ENCODE measurements at regions not wholly inside any gene's neighbourhood (a gene's known extent, or its start where the extent isn't known, plus 50 kb on each side); places are given as distances from the start of the nearest gene placed in this dataset.
"Not testable (repeated sequence)": the region's sequence is repeated elsewhere in the genome, so short reads cannot be mapped to it uniquely, and the experiment has no call there.

DNA sequence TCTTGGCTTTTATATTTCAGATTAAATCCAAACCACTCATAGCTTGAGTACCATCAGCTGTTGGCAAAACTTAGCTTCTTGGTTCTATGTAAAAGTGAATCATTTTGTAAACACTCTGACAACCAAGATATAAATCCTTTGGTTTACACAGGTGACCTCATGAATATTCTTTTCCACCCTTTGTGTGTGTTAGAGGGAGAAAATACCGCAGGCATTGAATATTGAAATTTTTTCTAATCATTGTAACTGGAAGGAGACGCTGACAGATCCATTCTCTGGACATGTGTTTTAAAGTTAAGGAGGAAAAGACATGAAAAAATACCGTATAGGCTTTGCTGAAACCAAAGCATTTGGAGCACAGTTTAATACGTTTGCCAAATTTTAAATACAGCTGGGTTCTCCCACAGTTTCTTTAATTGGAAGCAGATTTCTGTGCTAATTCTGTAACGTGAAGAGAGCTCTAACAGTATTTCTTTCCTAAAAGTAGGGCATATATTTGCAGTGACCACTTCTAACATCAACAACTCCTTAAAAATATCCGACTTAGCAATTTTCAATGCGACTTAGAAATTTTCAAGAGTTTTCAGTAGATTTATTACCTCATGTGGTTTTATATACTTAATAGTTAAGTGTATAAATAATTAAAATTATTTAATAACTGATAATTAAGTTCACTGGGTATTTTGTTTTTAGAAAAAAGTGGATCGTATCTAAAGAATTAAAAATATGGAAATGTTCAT, 388.2 kb downstream of the USP25 start:
- DNase-seq, result no peak

DNA sequence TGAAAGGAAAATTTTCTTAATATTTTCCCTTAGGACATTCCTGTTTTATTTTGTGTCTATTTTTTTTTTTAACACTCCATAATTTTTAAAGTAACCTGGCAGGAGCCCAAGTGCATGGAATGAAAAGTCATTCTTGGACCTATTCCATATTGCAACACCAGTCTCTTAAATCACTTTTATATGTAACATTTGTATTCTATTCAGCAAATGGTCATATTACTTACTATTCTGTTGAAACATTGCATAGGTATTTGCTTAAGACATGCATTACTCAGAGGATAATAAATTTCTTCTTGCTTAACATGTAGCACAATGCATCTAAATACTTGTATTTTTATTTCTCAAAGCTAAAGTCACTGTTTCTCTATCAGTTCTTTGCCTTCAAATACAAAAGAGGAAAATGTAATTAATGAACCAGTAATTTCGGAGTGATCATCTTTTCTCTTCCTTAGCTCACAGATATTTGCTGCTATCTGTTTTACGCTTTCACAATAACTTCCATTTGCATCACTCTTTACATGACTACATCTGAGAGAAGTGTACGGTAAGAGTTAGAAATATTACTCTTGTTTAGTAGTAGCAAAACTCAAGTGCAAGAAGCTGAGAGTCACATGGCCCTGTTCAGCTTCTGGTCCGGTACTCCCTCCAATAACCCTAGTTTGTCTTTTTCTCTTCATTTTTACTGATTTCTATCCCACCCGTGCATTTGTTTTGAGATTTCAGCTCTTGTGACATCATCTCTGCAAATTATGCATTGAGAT, 394.8 kb downstream of the USP25 start:
- no peak for DNase-seq

DNA sequence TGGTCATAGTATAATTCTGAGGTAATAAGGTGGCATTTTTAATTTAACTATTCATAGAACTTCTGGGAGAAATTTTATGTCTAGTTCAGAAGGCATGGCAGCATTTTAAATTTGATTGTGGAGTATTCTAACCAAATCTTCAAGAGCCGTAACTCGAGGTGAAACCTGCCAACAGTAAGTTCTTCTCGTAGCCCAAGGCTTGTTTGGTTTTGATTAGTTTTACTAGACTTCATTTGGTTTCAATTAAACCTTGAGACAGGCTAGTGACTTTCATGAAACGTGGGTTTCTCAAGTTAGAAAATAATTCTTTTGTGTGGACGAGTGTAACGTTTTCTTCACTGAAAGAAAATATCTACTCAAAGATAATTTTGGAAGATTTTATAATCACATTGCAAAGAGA, 395.5 kb downstream of the USP25 start:
- DNase-seq, result no peak

DNA sequence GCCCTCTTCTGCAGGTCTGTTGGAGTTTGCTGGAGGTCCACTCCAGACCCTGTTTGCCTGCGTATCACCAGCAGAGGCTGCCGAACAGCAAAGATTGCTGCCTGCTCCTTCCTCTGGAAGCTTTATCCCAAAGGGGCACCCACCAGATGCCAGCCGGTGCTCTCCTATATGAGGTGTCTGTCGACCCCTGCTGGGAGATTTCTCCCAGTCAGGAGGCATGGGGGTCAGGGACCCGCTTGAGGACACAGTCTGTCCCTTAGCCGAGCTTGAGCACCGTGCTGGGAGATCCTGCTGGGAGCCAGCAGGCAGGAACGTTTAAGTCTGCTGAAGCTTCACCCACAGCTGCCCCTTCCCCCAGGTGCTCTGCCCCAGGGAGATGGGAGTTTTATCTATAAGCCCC, 402.7 kb downstream of the USP25 start:
- DNase-seq, result not testable (repeated sequence)

DNA sequence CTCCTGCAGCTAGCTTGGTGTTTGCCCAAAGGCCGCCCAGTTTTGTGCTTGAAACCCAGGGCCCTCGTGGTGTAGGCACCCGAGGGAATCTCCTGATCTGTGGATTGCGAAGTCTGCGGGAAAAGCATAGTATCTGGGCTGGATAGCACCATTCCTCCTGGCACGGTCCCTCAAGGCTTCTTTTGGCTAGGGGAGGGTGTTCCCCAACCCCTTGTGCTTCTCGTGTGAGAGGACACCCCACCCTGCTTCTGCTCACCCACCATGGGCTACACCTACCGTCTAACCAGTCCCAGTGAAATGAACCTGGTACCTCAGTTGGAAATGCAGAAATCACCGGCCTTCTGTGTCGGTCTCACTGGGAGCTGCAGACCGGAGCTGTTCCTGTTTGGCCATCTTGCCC, 403.5 kb downstream of the USP25 start:
- no peak for DNase-seq

DNA sequence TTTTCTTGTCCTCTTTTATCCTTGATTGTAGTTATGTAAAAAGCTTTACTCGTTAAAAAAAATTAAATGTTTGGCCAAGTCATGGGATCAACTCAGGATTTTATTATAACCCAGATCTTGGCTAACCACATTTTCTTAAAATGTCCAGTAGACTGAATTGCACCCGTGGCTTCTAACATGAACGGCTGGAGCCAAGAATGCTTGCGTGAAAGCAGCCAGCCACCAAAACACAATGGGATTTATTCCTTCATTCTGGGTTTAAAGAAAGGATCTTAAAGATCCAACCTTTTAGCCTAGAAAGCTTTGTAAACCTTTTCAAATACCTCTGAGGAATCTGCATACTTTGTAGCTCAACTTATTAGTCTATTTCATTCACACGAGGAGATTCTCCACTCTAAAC, 404.4 kb downstream of the USP25 start:
- DNase-seq, result no peak

DNA sequence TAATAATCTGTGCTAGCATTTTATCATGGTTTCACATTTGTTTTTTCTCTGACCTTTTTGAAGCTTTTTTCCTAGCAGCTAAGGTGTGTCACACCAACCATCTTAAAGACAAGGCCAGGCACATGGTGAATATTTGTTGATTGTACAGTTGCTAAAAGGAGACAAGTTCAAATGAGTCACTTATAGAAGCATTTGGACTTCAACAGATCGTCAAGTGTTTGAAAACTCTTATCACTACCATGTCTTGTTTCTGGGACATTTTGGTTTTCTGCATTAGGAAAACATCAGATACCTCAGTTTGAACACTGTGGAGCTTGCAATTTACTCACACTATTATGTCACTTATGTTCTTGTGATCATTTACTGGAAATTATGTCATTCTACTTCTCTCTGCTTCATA, 407.3 kb downstream of the USP25 start:
- no peak for DNase-seq

DNA sequence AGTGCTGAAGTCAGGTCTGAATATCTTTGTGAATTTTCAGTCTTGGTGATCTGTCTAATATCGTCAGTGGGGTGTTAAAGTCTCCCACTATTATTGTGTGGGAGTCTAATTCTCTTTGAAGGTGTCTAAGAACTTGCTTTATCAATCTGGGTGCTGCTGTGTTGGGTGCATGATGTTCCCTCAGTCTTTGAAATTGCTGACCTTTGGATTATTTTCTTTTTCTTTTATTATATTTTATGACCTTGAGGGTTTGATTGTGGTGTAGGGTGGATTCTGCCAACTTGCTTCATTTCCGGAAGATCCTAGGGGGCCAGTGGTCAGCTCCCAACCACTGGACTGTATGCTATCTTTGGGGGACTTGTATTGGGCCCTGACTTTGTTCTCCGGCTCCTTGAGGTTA, 415.3 kb downstream of the USP25 start:
- DNase-seq, result no peak

DNA sequence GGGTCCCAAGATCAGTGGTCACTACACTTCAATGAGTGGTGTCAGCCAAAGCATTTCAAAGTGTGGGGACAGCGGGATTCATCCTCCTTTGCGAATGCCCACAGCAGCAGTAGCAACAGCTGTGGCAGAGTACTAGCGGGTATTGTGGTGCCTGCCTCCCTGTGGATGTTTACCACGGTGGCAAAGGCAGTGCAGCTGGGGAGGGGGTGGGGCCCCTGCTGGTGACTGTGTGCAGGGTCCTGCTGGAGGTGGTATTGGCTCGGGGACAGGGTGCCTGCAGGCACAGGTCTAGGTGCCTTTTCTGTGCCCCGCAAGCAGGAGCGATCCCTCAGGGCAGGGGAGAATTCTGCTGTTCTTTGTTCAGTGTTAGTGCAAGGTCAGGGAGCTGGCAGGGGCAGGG, 415.7 kb downstream of the USP25 start:
- no peak for DNase-seq

DNA sequence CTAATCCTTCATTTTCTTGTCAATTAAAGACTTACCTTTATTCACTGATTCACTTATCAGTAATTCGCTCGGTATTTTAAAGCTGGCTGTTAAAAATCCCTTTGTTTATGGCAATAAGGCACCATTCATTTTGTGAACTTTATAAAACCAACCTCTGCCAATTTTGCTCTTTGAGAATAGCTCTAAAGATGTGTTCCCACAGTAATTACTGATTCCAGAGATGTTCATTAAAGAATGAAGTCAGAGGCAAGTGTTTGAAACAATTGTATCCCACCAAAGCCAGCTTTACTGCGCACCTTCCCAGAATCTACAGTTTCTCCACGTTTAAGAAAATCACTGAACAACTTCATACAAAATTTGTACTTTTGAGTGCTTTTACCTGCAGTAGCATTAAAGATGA, 424.5 kb downstream of the USP25 start:
- DNase-seq, result no peak

DNA sequence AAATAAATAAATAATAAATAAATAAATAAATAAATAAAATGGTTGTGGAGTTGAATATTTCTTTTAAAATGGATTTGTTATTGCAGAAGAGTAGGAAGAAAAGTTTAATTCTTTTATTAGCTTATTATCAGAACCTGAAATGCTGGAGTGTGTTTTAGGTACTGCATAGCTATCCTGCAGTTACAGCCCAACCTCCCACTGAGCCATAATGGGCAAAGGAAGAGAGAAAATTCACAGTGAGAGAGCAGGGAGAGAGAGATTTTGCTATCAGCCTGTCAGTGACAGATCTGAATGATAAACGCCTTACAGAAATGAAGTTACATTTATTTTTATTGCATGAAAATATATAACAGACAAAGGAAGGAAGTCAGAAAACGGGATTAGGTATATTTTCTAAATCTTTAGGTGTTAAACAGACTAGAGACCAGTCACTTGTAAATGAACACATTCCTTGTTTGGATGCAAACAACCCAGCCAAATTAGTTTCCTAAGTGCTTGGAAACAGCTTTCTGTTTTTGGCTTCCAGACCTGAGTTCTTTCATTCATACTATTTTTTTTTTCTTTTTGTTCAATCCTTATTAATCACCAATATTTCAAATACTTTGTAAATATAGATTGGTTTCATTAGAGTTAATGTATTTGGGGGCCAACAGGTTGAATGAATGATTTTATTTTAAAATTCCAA, 425.3 kb downstream of the USP25 start:
- DNase-seq, result no peak

DNA sequence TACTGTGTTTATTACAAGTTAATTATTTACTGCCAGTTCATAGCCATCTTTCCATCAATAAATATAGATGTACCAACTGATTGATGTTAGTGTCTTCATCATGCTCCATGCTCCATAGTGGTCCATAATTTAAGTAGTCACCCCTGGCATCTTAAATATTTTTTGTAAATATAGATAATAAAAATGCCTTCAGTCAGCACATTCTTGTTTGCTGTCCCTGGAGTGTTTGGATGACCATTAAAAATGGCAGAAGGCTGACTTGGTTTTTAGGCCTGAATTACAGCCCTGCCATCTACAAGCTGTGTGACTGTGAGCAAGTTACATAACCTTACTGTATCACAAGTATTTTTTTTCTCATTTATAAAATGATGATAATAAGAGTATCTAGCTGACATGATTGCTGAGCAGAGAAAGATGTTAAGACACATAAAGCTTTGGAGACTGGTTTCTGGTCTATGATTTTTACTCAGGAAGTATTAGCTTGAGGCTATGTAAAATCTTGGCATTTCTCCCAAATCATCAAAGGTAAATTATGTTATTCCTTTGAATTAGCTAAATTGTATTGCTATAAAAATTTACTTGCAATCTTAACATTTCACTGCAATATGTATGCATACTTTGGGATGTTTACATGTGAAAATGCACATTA, 427.2 kb downstream of the USP25 start:
- DNase-seq, result no peak

DNA sequence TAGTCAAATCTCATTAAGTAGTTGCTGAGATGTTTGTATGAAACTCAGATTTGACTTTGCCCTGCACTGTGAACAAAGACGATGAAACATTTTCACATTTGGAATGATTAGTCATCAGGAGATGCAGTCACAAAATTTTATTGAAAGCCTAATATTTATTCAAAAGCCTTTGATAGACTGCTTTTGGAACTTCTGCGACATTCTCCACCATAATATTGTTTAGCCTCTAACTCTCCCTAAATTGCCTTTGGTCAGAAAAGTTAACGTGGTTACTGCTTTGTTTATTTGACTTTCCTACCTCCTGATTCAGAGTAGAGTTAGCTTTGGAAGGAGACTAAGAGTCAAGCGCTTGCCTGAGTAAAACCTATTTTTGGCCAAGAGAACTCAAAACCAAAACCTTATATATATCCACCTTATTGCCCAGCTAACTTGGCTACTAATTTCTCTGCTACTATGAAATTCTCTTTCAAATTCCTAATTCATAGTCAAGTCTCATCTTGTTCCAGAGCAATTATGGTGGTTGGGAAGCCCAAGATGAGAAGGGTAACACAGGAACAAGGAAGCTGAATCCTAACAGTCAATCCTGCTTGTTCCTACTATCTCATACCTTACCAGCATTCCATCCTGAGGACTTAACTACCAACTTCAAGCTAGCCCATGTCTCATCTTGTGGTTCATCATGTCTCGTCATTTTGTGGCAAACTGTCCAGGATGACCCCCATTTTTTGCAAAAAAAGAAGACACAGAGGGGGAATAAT, 429.6 kb downstream of the USP25 start:
- no peak for DNase-seq

DNA sequence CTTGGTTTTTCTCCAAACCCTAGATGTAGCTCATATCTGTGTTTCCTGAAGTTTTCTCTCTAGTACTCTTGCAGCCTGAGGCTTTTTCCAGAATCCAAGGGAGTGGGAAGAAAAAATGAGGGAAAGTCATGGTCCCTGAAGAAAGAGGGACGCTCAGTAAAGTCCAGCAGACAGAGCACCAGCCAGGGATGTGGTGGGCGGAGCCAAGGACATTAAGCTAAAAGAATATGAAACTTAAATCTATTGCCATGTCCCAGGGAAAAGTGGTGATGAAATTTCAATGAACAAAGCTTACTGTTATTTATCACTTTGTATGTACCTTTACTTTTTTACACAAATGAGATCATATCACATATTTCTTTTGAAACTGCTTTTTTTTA, 430.2 kb downstream of the USP25 start:
- DNase-seq, result no peak

DNA sequence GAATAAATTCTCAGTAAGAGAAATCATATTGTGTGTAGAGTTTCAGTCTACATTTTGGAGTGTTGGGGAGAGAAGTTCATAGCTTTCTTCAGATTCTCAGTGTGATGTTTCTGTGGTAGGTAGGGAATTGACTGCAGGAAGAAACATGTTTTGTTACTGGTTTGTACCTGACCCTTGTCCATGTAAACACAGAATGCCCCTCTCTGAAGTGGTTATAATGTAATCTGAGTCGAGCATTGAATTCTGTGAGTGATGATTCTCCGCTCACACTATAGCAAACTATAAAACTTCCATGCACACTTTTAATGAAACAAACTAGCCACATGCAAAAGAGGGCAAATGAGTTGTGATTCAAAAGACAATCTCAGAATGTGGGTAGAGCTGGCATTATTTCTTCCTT, 433.2 kb downstream of the USP25 start:
- DNase-seq, result no peak

DNA sequence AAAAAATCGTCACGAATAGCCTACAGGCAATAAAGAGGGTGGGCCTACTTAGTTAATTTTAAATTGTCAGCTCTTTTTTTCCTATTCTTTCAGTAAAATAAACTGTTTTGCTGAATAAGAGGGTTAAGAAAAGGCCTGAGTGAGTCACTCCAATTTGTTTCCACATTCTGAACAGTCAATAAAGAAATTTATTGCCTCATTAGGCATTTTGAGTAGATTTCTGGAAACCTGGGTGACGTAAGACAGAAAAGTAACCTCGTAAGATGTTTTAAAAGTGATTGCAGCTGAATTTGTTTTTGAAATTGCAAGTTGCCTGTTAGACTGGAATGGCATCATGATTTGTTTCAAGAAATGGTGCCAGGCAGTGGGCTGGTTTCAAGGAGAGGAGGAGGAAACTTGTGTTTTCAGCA, 439.3 kb downstream of the USP25 start:
- no peak for DNase-seq

DNA sequence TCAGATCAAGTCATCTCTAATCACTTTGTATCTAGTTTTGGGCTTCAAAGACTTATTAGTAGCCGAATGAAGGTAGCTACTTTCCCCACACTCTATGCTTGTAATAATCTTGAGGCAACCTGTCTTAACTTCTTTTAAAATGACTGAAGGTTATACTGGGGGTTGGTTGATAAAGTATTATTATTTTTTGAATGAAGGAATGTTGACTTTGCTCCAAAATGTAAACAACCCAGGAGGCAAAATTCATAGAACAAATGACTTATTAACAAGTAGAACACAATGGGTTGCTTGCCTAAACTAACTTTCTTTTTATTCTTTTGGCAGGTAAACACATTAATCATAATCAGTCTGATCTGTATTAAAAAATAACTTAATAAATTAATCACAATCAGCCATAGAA, 440.0 kb downstream of the USP25 start:
- no peak for DNase-seq

DNA sequence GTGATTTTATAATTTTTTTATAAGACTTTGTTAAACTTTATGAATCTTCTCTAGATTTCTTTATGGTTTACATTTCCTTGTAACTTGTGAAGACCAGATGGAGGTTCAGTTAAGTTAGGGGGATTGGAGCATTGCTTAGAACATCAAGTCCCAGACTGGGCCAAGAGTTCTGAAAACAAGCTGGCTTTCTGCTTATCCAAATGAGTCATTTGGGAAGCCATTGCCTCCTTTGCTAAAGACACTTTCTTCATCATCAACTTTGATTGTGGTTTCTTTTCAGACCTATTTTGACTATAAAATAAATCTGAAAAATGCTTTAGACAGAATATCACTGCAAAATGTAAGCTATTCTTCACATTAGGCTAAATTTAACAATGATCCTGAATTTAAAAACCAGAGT, 446.8 kb downstream of the USP25 start:
- no peak for DNase-seq

DNA sequence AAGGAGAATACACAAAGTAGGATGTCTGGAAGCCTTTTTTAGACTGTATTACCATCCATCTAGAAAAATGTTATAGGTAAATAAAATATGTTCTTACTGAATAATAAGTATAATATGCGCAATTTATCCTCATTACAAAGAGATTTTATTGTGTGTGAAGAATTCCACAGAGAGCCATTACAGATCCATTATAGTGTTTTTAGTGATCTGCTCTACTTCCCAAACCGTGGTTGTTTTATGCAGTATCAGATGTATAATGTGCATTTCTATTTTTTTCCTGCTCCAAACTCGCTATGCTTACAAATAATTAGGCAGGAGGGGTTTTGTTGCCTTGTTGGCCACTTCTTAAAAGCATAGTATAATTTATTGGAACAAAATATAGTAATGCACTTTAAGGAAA, 447.8 kb downstream of the USP25 start:
- no peak for DNase-seq

DNA sequence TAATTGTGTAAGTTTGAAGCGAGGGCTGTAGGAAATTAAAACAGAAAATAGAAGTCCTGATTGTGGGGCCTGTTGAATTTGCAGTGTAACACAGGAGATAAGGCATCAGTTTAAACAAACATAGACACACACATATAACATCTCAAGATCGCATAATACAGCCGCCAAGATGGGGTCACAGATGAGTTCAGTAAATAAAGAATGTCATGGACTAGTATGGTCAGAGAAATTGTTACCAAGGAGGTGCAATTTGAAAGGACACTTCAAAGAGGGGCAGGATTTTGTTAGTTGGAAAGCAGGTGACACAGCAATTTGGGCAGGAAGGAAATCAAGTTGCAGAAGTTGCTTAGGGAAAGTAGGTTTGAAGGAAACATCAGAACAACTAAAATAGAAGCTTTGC, 450.0 kb downstream of the USP25 start:
- no peak for DNase-seq

DNA sequence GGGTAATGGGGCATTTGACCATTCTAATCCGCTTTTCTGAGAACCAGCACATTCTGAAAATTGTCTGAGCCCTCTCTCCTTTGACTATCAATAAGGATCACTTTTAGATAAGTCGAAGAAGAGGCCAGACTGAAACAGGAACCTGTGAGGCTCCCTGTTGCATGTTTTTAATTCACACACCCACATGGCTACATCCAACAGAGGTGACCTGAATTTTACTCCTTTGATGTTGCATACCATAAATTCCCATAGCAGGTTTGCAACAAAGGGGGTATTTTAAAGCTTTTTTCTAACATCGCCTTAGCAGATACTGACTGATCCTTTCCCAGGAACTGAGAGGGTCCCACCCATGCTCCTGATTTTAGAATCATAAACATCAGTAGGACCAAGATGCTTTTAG, 450.8 kb downstream of the USP25 start:
- no peak for DNase-seq

DNA sequence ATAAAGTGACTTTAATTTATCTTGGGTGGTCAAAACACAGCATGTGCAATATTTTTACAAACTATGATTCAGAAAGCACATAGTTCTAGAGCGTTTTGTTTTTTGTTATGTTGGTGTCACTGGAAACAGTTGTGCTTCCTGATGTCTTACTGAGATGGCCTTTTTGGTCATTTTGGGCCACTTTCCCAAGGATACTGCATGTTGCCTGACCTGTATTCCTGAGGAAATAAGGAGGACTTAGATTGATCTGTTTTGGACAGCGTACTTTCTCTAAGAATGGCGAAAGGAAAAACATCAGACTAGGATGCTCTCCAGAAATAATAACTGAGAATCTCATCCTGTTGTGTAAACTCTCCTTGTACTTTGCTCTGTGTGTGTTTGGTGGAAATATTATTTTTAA, 451.2 kb downstream of the USP25 start:
- no peak for DNase-seq

DNA sequence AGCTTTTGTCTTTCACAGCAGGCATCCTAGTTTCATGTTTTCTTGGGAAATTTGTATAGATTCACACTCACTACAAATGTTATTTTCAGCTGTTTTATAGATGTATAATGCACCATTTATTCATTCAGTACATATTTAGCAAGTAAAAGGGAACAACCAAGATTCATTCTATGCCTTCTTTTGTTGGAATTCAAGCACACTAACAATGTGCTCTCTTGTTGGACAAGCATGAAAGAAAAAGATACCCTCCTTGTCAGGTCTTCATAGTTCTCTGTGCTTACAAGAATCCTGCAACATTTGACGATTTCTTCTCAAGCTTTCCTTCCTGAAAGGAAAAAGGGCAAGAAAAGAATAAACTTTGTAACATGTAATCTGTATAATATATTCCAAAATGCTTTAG, 456.0 kb downstream of the USP25 start:
- no peak for DNase-seq
